ENCODE measurements at regions not wholly inside any gene's neighbourhood (a gene's known extent, or its start where the extent isn't known, plus 50 kb on each side); places are given as distances from the start of the nearest gene placed in this dataset.

GRCh38 chr14:82091097-82091496, 557.4 kb upstream of the SEL1L start:
- no peak for DNase-seq (ENCODE audit: low read depth in 1 of 2, low spot score in 1 of 2)
- no peak for TF ChIP-seq POLR2AphosphoS5 (IDR thresholded peaks at IDR 0.05; ENCODE audit: low read depth)
- TF ChIP-seq SPI1 (IDR thresholded peaks at IDR 0.05; ENCODE audit: borderline replicate concordance, low read depth): no peak
- no peak for TF ChIP-seq CTCF (IDR thresholded peaks at IDR 0.05; ENCODE audit: insufficient read depth, low read length)
- TF ChIP-seq GABPA (IDR thresholded peaks at IDR 0.05; ENCODE audit: low read depth): no peak
- no peak for TF ChIP-seq REST (IDR thresholded peaks at IDR 0.05; ENCODE audit: insufficient replicate concordance, low read depth)

GRCh38 chr14:82094829-82095345, 561.2 kb upstream of the SEL1L start:
- TF ChIP-seq SPI1 (IDR thresholded peaks at IDR 0.05; ENCODE audit: borderline replicate concordance, low read depth) (no peak), POLR2AphosphoS5 (IDR thresholded peaks at IDR 0.05; ENCODE audit: low read depth) (no peak), GABPA (IDR thresholded peaks at IDR 0.05; ENCODE audit: low read depth) (no peak), CTCF (IDR thresholded peaks at IDR 0.05; ENCODE audit: insufficient read depth, low read length) (no peak), REST (IDR thresholded peaks at IDR 0.05; ENCODE audit: insufficient replicate concordance, low read depth) (no peak)
- no peak overlapping the region for H3K27ac ChIP-seq (replicated peaks)
- no peak for DNase-seq (ENCODE audit: low read depth in 1 of 2, low spot score in 1 of 2)
- H3K27me3 ChIP-seq (ENCODE audit: insufficient read depth, poor library complexity, severe bottlenecking): no peaks in the 10 kb centered on the region
- no peak overlapping the region for H3K4me3 ChIP-seq (replicated peaks; ENCODE audit: insufficient read depth, low read length)

More at GRCh38 chr14:82091097-82091496, 557.4 kb upstream of the SEL1L start:
- Histone ChIP-seq H3K27ac (replicated peaks) (no peak overlapping the region), H3K27me3 (ENCODE audit: insufficient read depth, poor library complexity, severe bottlenecking) (no peaks in the 10 kb centered on the region), H3K4me3 (replicated peaks; ENCODE audit: insufficient read depth, low read length) (no peak overlapping the region)

- DNase-seq (ENCODE audit: low read depth in 1 of 2, low spot score in 1 of 2): no peak
- H3K4me3 ChIP-seq (replicated peaks; ENCODE audit: insufficient read depth, low read length): no peak overlapping the region
- TF ChIP-seq GABPA (IDR thresholded peaks at IDR 0.05; ENCODE audit: low read depth) (no peak), CTCF (IDR thresholded peaks at IDR 0.05; ENCODE audit: insufficient read depth, low read length) (no peak), REST (IDR thresholded peaks at IDR 0.05; ENCODE audit: insufficient replicate concordance, low read depth) (no peak)
- H3K27me3 ChIP-seq (ENCODE audit: insufficient read depth, poor library complexity, severe bottlenecking): no peaks in the 10 kb centered on the region
- no peak overlapping the region for H3K27ac ChIP-seq (replicated peaks)
Measured at GRCh38 chr14:82104013-82104412, 570.4 kb upstream of the SEL1L start.
